ENCODE measurements at regions not wholly inside any gene's neighbourhood (a gene's known extent, or its start where the extent isn't known, plus 50 kb on each side); places are given as distances from the start of the nearest gene placed in this dataset.

GRCh38 chr10:6339891-6340290 is 137.2 kb downstream of the PFKFB3 start:
- no peak for DNase-seq (ENCODE audit: extremely low spot score, insufficient read length, low read depth)
- FAIRE-seq: no peak

- FAIRE-seq (no peak), DNase-seq (ENCODE audit: extremely low spot score, insufficient read length, low read depth) (no peak)
Observed at GRCh38 chr10:6342096-6342685, 139.5 kb downstream of the PFKFB3 start.

- DNase-seq (ENCODE audit: extremely low spot score, insufficient read length, low read depth): no peak
- no peak for FAIRE-seq
Observed at GRCh38 chr10:6343305-6344010, 140.7 kb downstream of the PFKFB3 start.

- DNase-seq (ENCODE audit: extremely low spot score, insufficient read length, low read depth): no peak
- FAIRE-seq: no peak
Observed at GRCh38 chr10:6345404-6345803, 142.7 kb downstream of the PFKFB3 start.

- no peak for DNase-seq (ENCODE audit: extremely low spot score, insufficient read length, low read depth)
- no peak for FAIRE-seq
Observed at GRCh38 chr10:6346631-6347030, 143.9 kb downstream of the PFKFB3 start.

GRCh38 chr10:6347391-6347951 is 144.7 kb downstream of the PFKFB3 start:
- DNase-seq (ENCODE audit: extremely low spot score, insufficient read length, low read depth) (no peak), FAIRE-seq (no peak)

- FAIRE-seq (peak; percentile 95), DNase-seq (ENCODE audit: extremely low spot score, insufficient read length, low read depth) (peak; percentile 39)
Observed at GRCh38 chr10:6348096-6348874, 145.6 kb downstream of the PFKFB3 start.

GRCh38 chr10:6349846-6350535 is 147.3 kb downstream of the PFKFB3 start:
- DNase-seq (ENCODE audit: extremely low spot score, insufficient read length, low read depth) (no peak), FAIRE-seq (no peak)

- DNase-seq (ENCODE audit: extremely low spot score, insufficient read length, low read depth) (no peak), FAIRE-seq (no peak)
Observed at GRCh38 chr10:6350609-6351008, 147.9 kb downstream of the PFKFB3 start.

GRCh38 chr10:6351495-6351894 is 148.8 kb downstream of the PFKFB3 start:
- no peak for DNase-seq (ENCODE audit: extremely low spot score, insufficient read length, low read depth)
- no peak for FAIRE-seq

GRCh38 chr10:6353526-6353925 is 150.8 kb downstream of the PFKFB3 start:
- DNase-seq (ENCODE audit: extremely low spot score, insufficient read length, low read depth): no peak
- no peak for FAIRE-seq

- FAIRE-seq: no peak
- no peak for DNase-seq (ENCODE audit: extremely low spot score, insufficient read length, low read depth)
Observed at GRCh38 chr10:6354168-6354772, 151.5 kb downstream of the PFKFB3 start.

- no peak for FAIRE-seq
- no peak for DNase-seq (ENCODE audit: extremely low spot score, insufficient read length, low read depth)
Observed at GRCh38 chr10:6356280-6356793, 153.6 kb downstream of the PFKFB3 start.

- DNase-seq (ENCODE audit: extremely low spot score, insufficient read length, low read depth) (no peak), FAIRE-seq (no peak)
Observed at GRCh38 chr10:6361869-6362268, 159.1 kb downstream of the PFKFB3 start.

- DNase-seq (ENCODE audit: extremely low spot score, insufficient read length, low read depth): no peak
- no peak for FAIRE-seq
Observed at GRCh38 chr10:6362879-6363278, 160.1 kb downstream of the PFKFB3 start.

GRCh38 chr10:6363511-6363910 is 160.8 kb downstream of the PFKFB3 start:
- no peak for FAIRE-seq
- no peak for DNase-seq (ENCODE audit: extremely low spot score, insufficient read length, low read depth)

GRCh38 chr10:6364283-6364682 is 161.6 kb downstream of the PFKFB3 start:
- DNase-seq (ENCODE audit: extremely low spot score, insufficient read length, low read depth): no peak
- FAIRE-seq: no peak

GRCh38 chr10:6364893-6365292 is 162.2 kb downstream of the PFKFB3 start:
- no peak for DNase-seq (ENCODE audit: extremely low spot score, insufficient read length, low read depth)

GRCh38 chr10:6365384-6365783 is 162.7 kb downstream of the PFKFB3 start:
- FAIRE-seq: no peak
- DNase-seq (ENCODE audit: extremely low spot score, insufficient read length, low read depth): no peak

More at GRCh38 chr10:6364893-6365292, 162.2 kb downstream of the PFKFB3 start:
- no peak for FAIRE-seq

Data from GM18507 (cell line).